ENCODE measurements at regions not wholly inside any gene's neighbourhood (a gene's known extent, or its start where the extent isn't known, plus 50 kb on each side); places are given as distances from the start of the nearest gene placed in this dataset.

- no peak for TF ChIP-seq YY1 (IDR thresholded peaks at IDR 0.05; ENCODE audit: insufficient read depth, insufficient read length)
- no peak for TF ChIP-seq SUZ12 (IDR thresholded peaks at IDR 0.05; ENCODE audit: extremely low read depth, insufficient read depth, insufficient read length)
Observed at GRCh38 chr4:125710766-125711165, 396.0 kb downstream of the FAT4 start.
